22Rv1 (cell line): ENCODE measurements at regions not wholly inside any gene's neighbourhood (a gene's known extent, or its start where the extent isn't known, plus 50 kb on each side); places are given as distances from the start of the nearest gene placed in this dataset.

Source experiments
- CTCF ChIP-seq: fragments of 450-650 bp; IDR thresholded peaks from 2 replicates; pipeline ENCODE4 v1.5.1; 2017; ENCODE audit warnings: mild to moderate bottlenecking
- ZFX ChIP-seq: fragments of 450-650 bp; IDR thresholded peaks from 2 replicates; pipeline ENCODE4 v1.6.1; 2017; ENCODE audit warnings: antibody characterized with exemption, borderline replicate concordance

- TF ChIP-seq CTCF (no peak), ZFX (no peak)
Observed at GRCh38 chr5:91312698-91313097, 70.4 kb downstream of the ARRDC3 start.
